ENCODE measurements at regions not wholly inside any gene's neighbourhood (a gene's known extent, or its start where the extent isn't known, plus 50 kb on each side); places are given as distances from the start of the nearest gene placed in this dataset.

DNA sequence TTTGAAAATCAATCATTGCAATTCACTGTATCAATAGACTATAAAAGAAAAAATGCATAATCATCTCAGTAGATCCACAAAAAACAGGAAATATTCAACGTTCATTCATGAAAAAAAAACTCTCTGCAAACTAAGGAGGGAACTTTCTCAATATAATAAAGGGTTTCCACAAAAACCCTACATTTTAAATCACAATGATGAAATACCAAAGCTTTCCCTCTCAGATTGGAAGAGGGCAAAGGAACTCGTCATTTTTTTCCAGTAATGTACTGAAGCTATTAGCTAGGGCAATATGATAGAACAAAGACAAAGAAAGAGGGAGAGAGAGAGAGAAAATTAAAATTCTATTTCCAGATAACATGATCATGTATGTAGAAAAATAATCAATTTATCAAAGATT, 167.1 kb upstream of the RBMS1 start:
- no peak for DNase-seq (ENCODE audit: low read depth)

DNA sequence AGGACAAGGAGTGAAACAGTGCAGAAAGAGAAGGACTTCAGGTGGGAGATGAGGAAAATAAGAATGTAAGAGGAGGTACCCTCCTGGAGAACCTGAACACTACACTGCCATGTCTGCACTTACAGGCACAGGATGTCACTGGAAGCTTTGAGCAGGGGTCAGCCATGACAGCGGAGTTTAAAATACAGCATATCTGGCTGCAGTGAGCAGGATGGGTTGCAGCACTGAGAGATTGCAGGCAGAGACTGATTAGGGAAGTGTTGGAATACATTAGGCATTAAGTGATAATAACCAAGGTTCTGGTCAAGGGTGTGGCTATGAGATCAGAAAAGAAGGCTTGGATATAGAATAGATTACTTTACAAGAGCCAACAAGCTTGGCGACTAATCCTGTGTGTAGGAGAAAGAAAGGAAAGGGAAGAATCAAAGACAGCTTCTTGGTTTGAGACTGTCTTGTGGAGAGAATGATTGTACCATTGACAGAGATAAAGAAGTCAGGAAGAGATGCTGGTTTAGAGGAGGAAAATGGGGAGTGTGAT, 171.1 kb upstream of the RBMS1 start:
- peak; percentile 70 for DNase-seq (ENCODE audit: low read depth)
- Histone ChIP-seq H3K27me3 (ENCODE audit: control insufficient read depth, insufficient read depth, low read length) (no peaks in the 10 kb centered on the region), H3K4me3 (ENCODE audit: low read depth, low read length) (no peak overlapping the region), H3K36me3 (ENCODE audit: control insufficient read depth, insufficient read depth, low read length) (no peaks in the 10 kb centered on the region)
- TF ChIP-seq, protein P1, sequence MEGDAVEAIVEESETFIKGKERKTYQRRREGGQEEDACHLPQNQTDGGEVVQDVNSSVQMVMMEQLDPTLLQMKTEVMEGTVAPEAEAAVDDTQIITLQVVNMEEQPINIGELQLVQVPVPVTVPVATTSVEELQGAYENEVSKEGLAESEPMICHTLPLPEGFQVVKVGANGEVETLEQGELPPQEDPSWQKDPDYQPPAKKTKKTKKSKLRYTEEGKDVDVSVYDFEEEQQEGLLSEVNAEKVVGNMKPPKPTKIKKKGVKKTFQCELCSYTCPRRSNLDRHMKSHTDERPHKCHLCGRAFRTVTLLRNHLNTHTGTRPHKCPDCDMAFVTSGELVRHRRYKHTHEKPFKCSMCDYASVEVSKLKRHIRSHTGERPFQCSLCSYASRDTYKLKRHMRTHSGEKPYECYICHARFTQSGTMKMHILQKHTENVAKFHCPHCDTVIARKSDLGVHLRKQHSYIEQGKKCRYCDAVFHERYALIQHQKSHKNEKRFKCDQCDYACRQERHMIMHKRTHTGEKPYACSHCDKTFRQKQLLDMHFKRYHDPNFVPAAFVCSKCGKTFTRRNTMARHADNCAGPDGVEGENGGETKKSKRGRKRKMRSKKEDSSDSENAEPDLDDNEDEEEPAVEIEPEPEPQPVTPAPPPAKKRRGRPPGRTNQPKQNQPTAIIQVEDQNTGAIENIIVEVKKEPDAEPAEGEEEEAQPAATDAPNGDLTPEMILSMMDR (IDR thresholded peaks at IDR 0.05; ENCODE audit: insufficient read depth, low read length, severe bottlenecking) = no peak
- FAIRE-seq = no peak

More for the DNA sequence above, 167.1 kb upstream of the RBMS1 start:
- no peak overlapping the region for H3K4me3 ChIP-seq (ENCODE audit: low read depth, low read length)
- TF ChIP-seq, protein P1 (IDR thresholded peaks at IDR 0.05; ENCODE audit: insufficient read depth, low read length, severe bottlenecking) = no peak
- FAIRE-seq = no peak
- H3K36me3 ChIP-seq (ENCODE audit: control insufficient read depth, insufficient read depth, low read length) = no peaks in the 10 kb centered on the region
- H3K27me3 ChIP-seq (ENCODE audit: control insufficient read depth, insufficient read depth, low read length) = no peaks in the 10 kb centered on the region

DNA sequence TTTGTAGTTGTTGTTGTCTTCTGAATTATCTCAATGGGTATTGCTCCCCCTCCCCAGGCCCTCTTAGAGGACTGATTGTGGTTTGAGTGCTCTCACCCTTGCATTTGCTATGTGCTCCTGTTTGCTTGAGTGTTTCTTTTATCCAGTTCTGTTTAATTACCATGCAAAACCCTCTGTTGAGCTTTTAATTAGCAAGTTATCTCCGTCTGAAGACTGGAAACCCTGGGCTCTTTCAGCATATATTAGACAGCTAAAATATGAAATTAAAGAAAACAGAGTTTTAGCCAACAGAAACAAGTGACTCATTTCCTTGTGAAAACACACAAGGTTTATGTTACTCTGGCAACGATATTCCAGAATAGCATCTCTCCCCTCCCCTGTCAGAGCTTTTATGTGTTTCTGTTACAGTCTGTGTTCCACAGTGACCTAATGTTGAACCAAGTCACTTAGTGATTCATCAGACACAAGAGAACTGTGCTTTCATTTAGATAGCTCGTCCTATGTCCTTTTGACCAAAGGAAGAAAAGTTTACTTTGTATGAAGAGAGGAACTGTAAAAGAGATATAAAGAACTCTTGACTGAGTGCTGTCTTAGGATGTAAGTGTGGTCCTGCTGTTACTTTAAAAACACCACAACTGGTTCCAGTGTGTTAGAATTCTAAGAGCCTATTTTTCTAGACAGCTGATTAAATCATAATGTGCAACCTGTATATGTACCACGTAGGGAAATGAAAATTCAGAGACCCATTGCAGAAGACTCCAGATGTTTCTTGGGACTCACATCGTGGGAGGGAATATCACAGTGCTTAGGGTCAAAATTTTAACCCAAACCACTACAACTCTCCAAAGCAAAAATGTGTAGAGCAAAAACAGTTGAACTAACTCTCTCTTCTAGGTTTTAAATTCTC, 172.8 kb upstream of the RBMS1 start:
- H3K36me3 ChIP-seq (ENCODE audit: control insufficient read depth, insufficient read depth, low read length) = no peaks in the 10 kb centered on the region
- no peaks in the 10 kb centered on the region for H3K27me3 ChIP-seq (ENCODE audit: control insufficient read depth, insufficient read depth, low read length)
- TF ChIP-seq, protein P1 (IDR thresholded peaks at IDR 0.05; ENCODE audit: insufficient read depth, low read length, severe bottlenecking) = no peak
- FAIRE-seq (no peak), DNase-seq (ENCODE audit: low read depth) (peak; percentile 99)
- no peak overlapping the region for H3K4me3 ChIP-seq (ENCODE audit: low read depth, low read length)

DNA sequence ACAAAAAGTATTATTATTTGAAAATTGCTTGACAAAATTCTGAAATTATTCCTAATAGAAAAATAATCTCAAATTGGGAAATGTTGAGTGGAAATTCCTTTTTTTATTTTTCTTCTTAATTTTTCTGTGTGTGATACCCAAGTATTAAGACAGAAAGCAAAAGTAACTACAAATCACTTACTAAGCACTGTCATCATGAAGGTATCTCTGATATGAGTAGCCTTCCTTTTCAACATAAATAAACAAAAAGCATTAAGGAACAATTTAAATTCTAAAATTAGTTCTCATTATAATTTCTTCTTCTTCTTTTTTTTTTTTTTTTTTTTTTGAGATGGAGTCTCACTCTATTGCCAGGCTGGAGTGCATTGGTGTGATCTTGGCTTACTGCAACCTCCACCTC, 174.2 kb upstream of the RBMS1 start:
- TF ChIP-seq, protein P1 (IDR thresholded peaks at IDR 0.05; ENCODE audit: insufficient read depth, low read length, severe bottlenecking) = no peak
- Histone ChIP-seq H3K36me3 (ENCODE audit: control insufficient read depth, insufficient read depth, low read length) (no peaks in the 10 kb centered on the region), H3K4me3 (ENCODE audit: low read depth, low read length) (no peak overlapping the region), H3K27me3 (ENCODE audit: control insufficient read depth, insufficient read depth, low read length) (no peaks in the 10 kb centered on the region)
- FAIRE-seq = no peak
- no peak for DNase-seq (ENCODE audit: low read depth)

DNA sequence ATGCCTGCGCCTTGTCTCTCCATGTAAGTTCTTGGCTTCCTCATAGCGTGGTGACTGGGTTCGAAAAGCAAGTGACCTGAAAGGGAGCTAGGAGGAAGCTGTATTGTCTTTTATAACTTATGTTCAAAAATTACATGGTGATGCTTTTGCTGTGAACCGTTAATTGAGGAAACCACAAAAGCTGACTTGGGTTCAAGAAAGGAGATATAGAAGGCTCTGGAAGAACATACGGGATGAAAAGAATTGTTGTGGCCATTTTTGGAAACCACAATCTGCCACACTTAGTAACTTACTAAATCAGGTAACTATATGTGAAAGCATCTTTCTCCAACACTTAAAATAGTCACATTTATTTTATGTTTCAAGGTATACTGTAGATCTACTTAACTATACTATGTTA, 177.0 kb upstream of the RBMS1 start:
- Histone ChIP-seq H3K27me3 (ENCODE audit: control insufficient read depth, insufficient read depth, low read length) (no peaks in the 10 kb centered on the region), H3K4me3 (ENCODE audit: low read depth, low read length) (no peak overlapping the region), H3K36me3 (ENCODE audit: control insufficient read depth, insufficient read depth, low read length) (no peaks in the 10 kb centered on the region)
- TF ChIP-seq, protein P1 (IDR thresholded peaks at IDR 0.05; ENCODE audit: insufficient read depth, low read length, severe bottlenecking) = no peak
- FAIRE-seq (no peak), DNase-seq (ENCODE audit: low read depth) (no peak)

Measured in bronchial epithelial cell (primary cell).